ENCODE measurements at regions not wholly inside any gene's neighbourhood (a gene's known extent, or its start where the extent isn't known, plus 50 kb on each side); places are given as distances from the start of the nearest gene placed in this dataset.

DNA sequence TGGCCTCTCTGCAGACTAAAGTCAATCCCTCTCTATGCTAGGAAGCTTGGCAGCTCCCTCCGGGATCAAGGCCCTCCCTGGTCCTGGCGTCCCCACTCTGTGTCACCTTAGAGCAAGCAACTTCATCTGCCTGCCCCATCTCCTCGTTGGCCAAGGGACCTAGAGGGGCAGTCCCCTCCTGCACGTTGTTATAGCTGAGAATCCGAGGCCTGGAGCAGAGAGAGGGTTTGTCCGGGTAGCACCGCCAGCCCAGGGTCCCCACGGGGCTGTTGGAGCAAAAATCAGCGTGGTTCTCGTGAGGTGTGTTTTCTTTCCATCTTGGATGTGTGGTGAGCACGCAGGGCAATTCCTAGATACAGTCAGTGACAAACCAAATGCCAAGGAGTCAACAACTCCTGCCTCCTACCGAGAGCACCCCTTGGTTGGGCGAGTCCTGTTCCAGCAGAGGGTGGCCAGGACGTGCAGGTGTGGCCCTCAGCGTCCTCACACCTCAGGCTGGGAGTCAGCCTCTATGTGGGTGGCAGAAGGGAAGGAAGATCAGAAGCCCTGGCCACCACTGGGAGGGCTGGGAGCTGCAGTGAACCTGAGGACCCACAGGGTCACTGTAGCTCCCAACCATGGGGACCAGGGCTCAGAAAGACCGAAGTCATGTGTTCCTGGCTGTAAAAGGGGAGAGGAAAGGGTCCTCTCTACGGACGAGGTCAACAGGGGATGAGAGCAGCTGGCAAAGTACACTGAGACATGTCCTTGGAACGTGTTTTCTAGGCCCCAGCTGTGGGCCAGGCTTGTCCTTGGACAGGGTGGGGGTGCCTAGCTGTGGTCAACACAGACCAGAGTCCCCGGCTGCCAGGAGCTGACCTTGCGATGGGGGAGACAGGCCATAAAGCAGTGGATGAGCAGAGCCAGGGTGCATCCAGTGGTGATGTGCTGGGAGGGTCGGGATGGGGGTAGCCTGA lies 85.6 kb upstream of the CIBAR2 start (continued):
- TF ChIP-seq, protein P1, sequence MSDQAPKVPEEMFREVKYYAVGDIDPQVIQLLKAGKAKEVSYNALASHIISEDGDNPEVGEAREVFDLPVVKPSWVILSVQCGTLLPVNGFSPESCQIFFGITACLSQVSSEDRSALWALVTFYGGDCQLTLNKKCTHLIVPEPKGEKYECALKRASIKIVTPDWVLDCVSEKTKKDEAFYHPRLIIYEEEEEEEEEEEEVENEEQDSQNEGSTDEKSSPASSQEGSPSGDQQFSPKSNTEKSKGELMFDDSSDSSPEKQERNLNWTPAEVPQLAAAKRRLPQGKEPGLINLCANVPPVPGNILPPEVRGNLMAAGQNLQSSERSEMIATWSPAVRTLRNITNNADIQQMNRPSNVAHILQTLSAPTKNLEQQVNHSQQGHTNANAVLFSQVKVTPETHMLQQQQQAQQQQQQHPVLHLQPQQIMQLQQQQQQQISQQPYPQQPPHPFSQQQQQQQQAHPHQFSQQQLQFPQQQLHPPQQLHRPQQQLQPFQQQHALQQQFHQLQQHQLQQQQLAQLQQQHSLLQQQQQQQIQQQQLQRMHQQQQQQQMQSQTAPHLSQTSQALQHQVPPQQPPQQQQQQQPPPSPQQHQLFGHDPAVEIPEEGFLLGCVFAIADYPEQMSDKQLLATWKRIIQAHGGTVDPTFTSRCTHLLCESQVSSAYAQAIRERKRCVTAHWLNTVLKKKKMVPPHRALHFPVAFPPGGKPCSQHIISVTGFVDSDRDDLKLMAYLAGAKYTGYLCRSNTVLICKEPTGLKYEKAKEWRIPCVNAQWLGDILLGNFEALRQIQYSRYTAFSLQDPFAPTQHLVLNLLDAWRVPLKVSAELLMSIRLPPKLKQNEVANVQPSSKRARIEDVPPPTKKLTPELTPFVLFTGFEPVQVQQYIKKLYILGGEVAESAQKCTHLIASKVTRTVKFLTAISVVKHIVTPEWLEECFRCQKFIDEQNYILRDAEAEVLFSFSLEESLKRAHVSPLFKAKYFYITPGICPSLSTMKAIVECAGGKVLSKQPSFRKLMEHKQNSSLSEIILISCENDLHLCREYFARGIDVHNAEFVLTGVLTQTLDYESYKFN (CRISPR knock-in tag; conservative IDR thresholded peaks at IDR 0.05): peak; percentile 99
- TF ChIP-seq, protein P2, sequence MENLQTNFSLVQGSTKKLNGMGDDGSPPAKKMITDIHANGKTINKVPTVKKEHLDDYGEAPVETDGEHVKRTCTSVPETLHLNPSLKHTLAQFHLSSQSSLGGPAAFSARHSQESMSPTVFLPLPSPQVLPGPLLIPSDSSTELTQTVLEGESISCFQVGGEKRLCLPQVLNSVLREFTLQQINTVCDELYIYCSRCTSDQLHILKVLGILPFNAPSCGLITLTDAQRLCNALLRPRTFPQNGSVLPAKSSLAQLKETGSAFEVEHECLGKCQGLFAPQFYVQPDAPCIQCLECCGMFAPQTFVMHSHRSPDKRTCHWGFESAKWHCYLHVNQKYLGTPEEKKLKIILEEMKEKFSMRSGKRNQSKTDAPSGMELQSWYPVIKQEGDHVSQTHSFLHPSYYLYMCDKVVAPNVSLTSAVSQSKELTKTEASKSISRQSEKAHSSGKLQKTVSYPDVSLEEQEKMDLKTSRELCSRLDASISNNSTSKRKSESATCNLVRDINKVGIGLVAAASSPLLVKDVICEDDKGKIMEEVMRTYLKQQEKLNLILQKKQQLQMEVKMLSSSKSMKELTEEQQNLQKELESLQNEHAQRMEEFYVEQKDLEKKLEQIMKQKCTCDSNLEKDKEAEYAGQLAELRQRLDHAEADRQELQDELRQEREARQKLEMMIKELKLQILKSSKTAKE (CRISPR knock-in tag; IDR thresholded peaks at IDR 0.05; ENCODE audit: borderline replicate concordance): peak; percentile 95
- TF ChIP-seq RFX5 (IDR thresholded peaks at IDR 0.05; ENCODE audit: low read depth, low read length) (no peak), ZNF713 (CRISPR knock-in tag; IDR thresholded peaks at IDR 0.05) (peak; percentile 93; the same call in 1 of the 2 replicates), ZNF446 (CRISPR knock-in tag; IDR thresholded peaks at IDR 0.05) (no peak), TBL1XR1 (IDR thresholded peaks at IDR 0.05; ENCODE audit: borderline replicate concordance, low read length, partially characterized antibody) (peak; percentile 77), ZNF577 (CRISPR knock-in tag; IDR thresholded peaks at IDR 0.05; ENCODE audit: borderline replicate concordance, low read depth) (no peak), JDP2 (CRISPR knock-in tag; IDR thresholded peaks at IDR 0.05; ENCODE audit: borderline replicate concordance) (no peak), MIXL1 (CRISPR knock-in tag; IDR thresholded peaks at IDR 0.05) (peak; percentile 97), NFE2L2 (IDR thresholded peaks at IDR 0.05; ENCODE audit: low read length) (no peak), KDM1A (CRISPR knock-in tag; IDR thresholded peaks at IDR 0.05) (no peak), ZNF781 (CRISPR knock-in tag; IDR thresholded peaks at IDR 0.05; ENCODE audit: borderline replicate concordance, not compliant biosample characterization) (peak; percentile 80), MAFK (conservative IDR thresholded peaks at IDR 0.05 in 1 of 2, IDR thresholded peaks at IDR 0.05 in 1 of 2; ENCODE audit: low read length in 2 of 2) (no peak), ZKSCAN1 (IDR thresholded peaks at IDR 0.05; ENCODE audit: low read length) (no peak), ELF4 (CRISPR knock-in tag; IDR thresholded peaks at IDR 0.05; ENCODE audit: borderline replicate concordance) (0 out of 2 replicates have a peak, but pooled peaks have one; percentile 57), DPF2 (CRISPR knock-in tag; IDR thresholded peaks at IDR 0.05; ENCODE audit: borderline replicate concordance, low read depth) (peak; percentile 93), MZF1 (CRISPR knock-in tag; IDR thresholded peaks at IDR 0.05; ENCODE audit: borderline replicate concordance) (peak; percentile 89; the same call in 1 of the 2 replicates)
- TF ChIP-seq, protein P3, sequence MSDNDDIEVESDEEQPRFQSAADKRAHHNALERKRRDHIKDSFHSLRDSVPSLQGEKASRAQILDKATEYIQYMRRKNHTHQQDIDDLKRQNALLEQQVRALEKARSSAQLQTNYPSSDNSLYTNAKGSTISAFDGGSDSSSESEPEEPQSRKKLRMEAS (IDR thresholded peaks at IDR 0.05): peak; percentile 92
- TF ChIP-seq, protein P4, sequence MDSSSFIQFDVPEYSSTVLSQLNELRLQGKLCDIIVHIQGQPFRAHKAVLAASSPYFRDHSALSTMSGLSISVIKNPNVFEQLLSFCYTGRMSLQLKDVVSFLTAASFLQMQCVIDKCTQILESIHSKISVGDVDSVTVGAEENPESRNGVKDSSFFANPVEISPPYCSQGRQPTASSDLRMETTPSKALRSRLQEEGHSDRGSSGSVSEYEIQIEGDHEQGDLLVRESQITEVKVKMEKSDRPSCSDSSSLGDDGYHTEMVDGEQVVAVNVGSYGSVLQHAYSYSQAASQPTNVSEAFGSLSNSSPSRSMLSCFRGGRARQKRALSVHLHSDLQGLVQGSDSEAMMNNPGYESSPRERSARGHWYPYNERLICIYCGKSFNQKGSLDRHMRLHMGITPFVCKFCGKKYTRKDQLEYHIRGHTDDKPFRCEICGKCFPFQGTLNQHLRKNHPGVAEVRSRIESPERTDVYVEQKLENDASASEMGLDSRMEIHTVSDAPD (CRISPR knock-in tag; IDR thresholded peaks at IDR 0.05): no peak; the same call in 1 of the 2 replicates
- TF ChIP-seq, protein P5, sequence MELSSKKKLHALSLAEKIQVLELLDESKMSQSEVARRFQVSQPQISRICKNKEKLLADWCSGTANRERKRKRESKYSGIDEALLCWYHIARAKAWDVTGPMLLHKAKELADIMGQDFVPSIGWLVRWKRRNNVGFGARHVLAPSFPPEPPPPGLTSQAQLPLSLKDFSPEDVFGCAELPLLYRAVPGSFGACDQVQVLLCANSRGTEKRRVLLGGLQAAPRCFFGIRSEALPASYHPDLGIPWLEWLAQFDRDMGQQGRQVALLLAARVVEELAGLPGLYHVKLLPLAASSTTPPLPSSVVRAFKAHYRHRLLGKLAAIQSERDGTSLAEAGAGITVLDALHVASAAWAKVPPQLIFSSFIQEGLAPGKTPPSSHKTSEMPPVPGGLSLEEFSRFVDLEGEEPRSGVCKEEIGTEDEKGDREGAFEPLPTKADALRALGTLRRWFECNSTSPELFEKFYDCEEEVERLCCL (CRISPR knock-in tag; IDR thresholded peaks at IDR 0.05; ENCODE audit: borderline replicate concordance): 0 out of 2 replicates have a peak, but pooled peaks have one; percentile 81
